ENCODE measurements at regions not wholly inside any gene's neighbourhood (a gene's known extent, or its start where the extent isn't known, plus 50 kb on each side); places are given as distances from the start of the nearest gene placed in this dataset.

DNA sequence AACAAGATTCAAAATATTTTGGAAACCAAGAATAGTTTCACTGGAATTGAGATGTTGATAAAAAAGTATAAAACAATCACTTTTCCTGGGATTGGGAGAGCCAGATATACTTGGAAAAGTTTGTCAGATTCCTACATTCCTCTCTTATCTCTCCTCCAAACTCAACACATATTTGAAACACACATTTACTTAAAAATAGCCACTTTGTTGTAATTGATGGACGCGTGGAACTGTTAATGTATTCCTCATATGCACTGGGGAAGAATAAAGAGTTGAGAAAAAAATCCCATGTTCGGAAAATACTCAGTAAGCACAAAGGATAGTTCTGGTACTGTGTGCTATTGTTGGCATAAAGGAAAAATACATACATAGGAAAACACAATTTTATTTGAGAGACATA, 195.6 kb upstream of the FLRT2 start:
- TF ChIP-seq CTCF (IDR thresholded peaks at IDR 0.05): no peak
- no peak for TF ChIP-seq POLR2A (IDR thresholded peaks at IDR 0.05)
